Fibroblast of skin of left quadriceps (primary cell): ENCODE measurements at regions not wholly inside any gene's neighbourhood (a gene's known extent, or its start where the extent isn't known, plus 50 kb on each side); places are given as distances from the start of the nearest gene placed in this dataset.

Experiments
- DNase-seq, 2 experiments: peaks; one replicate each; pipeline ENCODE4 v3.0.0-alpha.2; 2013; ENCODE audit warnings: low read depth in 2 of 2

DNA sequence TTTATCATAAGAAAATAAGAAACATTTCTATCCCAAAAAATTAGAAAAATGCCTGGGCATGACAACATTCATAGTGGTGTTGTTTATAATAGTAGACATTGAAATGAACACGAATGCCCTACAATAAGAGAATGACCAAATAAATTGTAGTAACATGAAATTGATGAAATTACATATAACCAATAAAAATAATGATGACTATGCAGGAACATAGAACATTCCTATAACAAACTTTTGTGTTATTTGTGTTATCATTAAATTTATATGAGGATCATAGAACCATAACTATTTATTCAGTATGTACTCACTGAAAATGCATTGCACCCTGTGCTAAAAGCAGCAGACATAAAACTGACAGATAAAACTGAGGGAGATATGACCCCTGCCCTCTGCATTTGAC lies 399.7 kb downstream of the CBLN4 start:
- DNase-seq = no peak

DNA sequence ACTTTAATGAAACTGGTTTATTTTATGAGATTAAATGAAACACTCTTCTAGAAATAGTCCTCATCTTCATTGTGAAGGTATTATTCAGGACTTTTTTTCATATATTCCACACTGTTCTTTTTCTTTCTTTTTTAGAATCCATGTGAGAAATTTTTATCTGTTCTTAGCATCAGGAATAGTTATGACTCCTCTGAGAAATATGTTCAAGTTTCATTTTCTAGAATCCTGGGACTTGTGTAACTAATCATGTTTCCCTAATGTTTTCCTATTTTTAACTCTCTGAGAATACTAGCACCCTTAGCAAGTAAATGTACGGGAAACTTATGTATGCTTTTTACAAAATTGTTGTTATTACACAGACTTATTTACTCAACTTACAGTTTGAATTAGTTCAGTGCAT lies 407.8 kb downstream of the CBLN4 start:
- no peak for DNase-seq

DNA sequence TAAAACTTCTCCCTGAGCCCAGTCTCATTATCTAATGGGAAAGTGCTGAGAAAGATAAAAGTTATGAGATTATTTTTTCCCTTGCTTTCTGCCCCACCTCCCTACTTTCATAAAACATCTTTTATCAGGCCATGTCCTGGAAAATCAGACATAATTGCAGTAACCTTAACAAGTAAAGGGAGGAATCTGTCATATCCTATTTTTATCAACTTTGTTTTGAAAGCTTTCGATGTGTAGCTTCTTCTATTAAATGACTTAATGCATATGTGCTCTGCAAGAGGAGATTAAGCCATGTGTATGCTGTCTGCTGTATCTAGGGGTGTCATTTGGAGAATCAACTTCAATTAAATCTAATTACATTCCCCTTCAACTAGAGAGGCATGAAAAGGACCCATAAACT lies 408.9 kb downstream of the CBLN4 start:
- DNase-seq = no peak

DNA sequence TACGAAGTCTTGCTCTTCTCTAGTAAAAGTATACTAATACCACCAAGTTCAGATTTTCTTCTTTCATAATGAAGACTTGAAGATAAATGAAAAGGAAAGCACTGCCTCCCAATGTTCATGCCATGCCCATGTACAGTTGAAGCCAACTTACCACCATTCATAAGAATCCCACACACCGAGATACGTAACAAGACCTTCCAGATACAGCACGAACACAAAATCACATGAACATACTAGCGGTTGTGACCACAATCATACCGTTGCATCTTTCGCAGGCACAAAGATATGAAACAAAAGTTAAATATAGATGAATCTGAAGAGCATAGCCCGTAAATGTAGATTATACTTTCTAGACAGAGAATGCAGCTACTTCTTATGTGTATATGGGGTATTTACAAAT lies 412.5 kb downstream of the CBLN4 start:
- DNase-seq = no peak

DNA sequence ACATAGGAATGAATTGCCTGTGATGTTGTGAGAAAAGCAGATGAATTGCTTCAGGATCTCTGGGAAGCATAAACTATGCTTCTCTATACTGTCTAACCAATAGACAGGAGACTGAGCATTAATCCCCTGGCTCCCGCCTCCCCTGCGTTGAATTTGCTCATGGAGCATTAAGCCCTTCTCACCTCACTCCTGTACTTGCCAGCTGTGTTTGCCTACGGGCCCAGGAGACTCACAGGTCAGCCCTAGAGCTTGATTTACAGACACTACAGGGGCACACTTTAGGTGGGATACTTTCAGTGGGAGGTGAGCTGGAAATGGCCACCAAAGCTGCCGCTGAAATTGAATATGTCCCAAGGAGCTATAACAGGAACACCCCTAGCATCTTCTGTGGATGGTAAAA lies 418.7 kb downstream of the CBLN4 start:
- no peak for DNase-seq

DNA sequence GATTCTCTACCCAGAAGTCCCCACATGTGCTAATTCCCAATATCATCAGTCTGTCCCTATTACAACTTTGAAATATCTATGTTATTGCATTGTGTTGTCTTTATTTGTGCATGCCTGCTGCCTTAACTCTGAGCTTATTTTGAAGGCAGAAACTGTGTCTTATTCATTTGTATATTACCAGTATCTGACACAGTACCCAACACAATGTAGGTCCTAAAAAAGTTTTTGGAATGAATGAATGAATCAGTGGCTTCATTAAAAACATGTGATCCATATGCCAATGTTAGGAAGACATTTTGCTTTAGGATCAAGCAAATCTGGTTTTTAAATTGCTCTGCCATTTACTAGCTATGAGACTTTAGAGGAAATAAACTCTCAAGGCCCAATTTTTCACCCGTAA lies 420.4 kb downstream of the CBLN4 start:
- no peak for DNase-seq

DNA sequence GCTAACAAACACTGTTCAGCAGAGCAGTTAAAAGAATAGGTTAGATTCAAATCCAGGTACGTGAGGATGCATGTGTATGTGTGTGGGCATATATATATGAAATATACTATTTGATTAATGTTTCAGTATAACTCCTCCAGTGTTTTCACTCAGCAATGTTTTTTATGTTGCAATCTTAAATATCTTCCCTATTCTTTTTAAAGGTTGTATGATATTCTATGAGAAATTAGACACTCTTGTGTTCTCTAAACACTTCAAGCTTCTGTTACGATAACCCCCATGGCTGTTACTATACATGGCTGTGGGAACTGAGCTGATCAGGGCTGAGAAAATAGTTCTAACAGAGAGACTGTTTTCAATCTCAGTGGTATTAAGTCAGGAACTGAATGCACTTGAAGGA lies 421.0 kb downstream of the CBLN4 start:
- no peak for DNase-seq

DNA sequence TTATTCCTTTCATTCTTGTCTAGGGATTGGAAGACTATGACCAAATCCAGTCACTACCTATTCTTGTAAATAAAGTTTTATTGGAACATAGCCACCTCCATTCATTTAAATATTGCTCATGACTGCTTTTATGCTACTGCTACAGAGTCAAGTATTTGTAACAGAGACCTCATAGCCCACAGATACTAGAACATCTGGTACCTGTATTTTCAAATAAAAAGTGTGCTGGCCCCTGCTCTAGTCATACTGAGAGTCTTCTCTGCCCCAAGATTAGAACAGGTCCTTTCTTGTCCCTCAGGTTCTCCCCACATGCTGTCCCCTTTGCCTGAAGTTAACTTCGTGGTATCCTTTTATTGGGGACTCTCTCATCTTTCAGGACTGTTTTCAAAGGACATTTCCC lies 422.3 kb downstream of the CBLN4 start:
- no peak for DNase-seq

DNA sequence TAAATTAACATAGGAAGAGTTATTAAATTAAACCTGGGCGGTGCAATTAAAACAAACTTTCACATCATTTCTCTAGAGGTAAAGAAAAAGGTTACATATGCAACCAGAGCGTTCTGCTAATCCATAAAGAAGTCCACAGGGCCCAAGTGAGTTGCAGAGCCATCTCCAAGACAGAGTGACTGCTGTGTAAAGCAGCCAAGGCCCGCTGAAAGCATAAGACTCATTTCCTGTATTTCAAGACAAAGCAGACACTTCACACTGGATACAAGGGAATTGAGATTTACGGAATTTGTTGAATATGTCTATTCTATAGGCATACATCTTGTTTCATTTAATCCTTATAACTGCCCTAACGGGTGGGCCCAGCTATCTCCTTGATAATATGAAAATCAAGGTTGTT lies 422.8 kb downstream of the CBLN4 start:
- DNase-seq = no peak

DNA sequence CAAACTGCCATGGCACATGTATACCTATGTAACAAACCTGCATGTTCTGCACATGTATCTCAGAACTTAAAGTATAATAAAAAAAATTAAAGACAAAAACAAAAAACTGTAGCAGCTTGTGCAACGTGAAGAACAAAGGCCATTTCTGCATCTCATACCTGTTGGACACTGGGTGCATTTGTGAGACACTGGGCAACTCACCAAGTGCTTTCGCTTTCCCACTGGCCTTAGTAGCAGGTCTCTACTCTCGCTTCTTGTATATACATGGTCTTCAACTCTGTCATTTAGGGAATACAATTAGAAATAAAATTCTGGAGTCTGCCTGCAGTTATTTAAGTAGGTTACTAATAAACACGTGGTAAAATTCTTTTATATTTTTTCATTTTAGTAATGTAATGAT lies 423.8 kb downstream of the CBLN4 start:
- DNase-seq = no peak

DNA sequence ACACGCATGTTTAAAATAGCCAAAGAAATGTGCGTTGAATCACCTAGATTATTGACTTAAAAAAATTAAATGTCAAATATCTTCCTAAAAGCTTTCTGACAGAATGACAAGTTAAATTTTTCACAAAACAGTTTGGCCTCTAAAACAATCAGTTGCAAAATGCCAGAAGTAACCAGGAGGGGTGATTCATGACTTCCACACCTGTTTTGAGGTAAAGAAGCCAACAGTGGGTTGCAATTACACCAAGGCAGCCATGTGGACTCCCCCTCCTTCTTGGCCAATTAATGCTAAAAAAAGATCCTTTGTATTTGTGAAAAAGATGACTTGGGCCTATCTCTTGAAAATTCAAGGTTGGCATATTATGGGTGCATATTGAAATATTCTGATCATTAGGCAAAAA lies 424.8 kb downstream of the CBLN4 start:
- DNase-seq = no peak

DNA sequence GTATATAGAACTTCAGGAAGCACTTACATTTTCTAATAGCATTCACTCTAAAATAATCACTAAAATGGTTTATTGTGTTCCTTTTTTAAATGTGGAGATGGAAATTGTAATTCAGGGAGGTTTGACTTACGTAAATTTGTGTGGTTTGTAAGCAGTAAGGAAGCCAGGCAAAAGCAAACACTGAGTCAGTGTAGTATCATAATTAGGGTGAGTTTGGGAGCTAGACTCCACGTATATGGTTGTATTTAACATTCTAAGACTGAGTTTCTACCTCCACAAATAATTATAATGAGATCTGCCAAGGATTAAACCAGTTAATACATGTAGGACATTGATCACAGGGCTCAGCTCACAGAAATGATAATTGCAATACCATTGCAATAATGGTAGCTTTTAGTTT lies 425.5 kb downstream of the CBLN4 start:
- DNase-seq = no peak

DNA sequence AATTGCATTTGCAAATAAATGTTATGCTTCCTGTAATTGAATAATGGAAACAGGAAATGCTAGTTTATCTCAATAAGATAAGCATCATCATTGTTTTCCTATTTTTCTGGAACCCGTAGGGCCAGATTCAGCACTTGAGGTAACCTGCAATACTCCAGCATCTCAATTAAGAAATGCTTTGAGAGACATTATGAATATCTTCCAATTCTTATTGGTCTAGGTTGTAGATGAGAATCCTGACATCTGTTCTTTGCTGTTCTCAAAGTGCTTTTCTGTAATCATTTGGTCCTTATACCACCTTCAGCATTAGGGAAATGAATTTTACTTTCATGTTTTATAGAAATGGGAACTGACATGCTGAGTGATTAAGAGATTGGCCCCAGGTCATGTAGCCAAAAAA lies 428.3 kb downstream of the CBLN4 start:
- no peak for DNase-seq

DNA sequence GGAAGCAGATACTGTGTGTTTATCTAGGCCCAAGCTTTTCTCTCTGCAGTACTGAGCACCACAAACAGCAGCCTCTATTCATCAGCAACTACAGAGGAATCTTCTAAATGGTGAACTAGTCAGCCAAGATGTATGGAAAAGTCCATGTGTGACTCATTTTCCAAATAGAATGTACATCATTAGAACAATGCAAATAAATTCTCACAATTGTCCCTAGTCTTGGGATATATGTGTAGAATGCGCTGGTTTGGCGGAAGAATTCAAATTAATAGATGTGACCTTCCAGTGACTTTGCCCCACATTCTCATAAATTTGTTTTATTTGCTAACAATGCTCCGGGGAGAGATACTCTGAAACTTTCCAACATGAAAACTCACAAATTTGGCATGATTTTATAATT lies 436.2 kb downstream of the CBLN4 start:
- no peak for DNase-seq

DNA sequence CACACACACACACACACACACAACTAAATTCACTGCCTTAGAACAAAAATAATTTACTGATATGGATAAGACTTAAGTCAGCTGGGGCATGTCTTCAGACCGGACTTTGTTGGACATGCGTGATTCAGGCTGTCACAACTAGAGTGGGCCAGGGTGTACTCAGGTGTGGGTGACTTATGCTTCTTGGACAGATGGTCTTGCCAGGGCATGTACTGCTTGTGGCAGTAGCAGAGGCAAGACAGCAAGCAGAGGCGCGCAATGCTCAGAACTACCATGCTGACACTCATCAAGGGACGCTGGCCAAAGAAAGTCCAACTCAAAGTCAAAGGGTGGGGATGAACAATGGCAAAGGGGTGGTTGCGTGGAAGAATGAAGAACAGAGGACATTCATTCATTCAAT lies 437.5 kb downstream of the CBLN4 start:
- no peak for DNase-seq

DNA sequence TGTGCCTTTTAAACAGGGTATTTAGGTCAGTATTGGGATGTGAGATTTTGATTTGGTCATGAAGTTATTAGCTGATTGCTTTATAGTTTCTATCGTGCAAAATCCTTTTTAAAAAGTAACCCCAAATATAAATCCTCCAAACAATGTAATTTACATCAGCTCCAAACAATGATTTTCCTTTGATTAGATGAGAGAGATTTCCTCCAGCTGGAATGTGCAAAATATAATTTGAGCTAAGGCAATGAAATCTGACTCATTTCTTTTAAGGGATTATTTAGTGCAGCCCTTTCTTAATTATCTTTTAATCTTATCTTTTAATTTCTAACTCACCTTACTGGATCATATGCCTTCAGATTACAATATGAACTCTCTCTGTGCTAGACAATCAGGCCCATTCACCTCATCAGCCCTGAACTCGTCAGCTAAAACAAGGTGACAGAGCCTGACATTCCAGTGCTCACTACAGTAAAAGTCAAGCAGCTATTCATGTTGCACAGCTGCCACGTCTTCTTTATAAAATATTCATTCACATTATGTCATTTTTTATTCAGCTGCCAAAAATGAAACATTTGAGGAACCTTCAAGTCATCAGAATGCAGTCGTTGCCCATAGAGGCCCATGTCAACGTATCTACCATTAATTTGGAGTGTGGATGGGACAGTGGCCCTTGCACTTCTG lies 440.1 kb downstream of the CBLN4 start:
- no peak for DNase-seq

DNA sequence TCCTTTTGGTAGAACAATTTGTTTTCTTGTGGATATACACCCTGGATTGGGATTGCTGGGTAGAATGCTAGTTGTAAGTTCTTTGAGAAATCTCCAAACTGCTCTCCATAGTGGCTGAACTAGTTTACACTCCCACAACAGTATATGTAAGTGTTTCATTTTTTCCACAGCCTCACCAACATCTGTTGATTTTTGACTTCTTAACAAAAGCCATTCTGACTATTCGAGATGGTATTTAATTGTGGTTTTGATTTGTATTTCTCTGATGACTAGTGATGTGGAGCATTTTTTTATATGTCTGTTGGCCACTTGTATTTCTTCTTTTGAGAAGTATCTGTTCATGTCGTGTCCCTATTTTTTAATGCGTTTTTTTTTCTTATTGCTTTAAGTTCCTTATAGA lies 444.1 kb downstream of the CBLN4 start:
- DNase-seq = no peak

DNA sequence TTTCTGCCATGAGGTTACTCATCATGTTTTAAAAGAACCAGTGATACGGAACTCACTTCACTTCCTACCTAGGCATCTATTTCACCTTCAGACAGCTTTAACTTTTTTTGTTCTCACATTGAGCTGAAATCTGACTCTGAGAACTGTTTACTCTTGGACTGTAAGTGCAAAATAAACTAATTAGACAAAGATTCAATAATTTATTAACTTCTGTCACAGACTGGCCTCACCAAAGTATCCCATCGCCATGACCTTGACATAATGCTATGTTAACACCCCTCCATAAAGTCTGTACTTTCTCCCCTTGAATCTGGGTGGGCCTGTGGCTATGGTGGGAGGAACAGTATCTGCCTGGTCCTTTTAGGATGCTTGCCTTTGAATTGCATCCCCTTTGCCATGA lies 448.1 kb downstream of the CBLN4 start:
- no peak for DNase-seq

DNA sequence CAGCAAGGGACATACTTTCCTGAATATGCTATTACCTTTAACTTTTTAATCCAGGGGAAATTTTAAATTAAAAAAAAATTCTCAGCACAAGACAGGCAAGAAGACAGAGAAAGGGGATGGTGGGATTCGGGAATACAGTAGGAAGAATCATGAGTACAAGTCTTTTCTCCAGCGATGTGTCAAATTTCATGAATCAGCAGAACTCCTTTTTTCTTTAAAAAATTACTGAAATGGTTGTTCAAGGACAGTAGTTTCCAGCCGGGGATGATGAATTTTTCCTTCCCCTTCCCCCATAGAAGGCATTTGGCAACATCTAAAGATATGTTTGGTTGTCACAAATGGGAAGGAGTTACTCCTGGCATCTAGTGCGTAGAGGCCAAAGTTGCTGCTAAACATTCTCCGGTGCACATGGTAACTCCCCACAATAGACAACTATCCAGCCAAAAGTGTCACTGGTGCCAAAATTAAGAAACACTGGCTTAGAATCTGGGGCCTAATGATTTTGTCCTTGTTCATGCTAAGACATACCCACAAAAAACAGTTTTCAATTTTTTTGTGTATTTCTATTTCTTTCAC lies 450.2 kb downstream of the CBLN4 start:
- DNase-seq = no peak

DNA sequence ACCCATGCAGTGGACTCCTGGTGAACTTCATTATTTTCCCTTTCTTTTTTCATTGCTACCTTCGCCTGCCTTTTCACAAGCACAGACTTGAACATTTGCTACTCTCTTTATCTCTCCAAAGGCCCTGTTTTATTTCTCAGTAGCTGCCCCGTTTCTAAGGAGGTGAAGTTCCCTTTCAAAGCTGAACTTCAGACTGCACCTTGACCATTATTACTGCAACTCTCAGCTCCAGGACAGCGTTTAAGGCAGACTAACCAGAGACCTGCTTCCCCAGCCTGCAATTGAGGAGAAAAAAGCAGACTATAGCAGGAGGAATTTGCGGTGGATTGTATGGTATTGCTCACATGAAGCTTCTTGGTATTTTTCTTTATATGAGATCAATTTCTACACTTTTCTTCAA lies 460.7 kb downstream of the CBLN4 start:
- no peak for DNase-seq

DNA sequence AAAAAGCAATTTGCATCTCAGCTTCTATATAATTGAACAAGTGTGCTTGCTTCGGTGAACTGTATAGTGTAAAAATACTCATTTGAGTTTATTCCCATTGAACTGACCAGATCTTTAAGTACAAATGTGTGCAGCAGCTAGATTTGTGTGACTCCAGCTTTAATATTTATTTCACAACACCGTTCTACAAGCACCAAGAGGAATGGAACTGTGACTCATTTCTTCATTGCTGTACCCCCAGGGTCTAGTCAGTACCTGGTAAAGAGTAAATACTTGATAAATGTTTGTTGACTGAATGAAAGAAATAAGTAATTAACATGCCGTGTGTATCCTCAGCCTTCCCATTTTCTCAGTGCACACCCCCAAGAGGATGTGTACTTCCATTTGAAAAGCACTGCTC lies 464.8 kb downstream of the CBLN4 start:
- DNase-seq = no peak

DNA sequence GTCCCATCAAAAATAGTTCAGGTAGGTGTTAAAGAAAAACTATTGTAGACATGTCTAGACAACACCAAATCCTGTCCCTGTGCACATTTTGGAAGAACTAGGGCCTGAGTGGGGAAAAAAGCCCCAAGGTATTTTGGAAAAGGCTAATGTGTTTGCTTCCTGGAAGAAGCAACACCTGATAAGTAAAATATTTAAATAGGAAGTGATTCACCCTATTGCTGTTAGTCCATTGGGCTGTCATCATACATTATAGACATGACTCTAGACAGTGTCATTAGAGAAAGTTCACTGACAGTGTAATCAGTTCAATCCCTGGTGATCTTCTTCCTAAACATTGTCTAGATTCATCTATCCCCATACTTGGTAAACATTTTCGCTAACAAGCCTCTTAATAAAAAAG lies 465.3 kb downstream of the CBLN4 start:
- no peak for DNase-seq

DNA sequence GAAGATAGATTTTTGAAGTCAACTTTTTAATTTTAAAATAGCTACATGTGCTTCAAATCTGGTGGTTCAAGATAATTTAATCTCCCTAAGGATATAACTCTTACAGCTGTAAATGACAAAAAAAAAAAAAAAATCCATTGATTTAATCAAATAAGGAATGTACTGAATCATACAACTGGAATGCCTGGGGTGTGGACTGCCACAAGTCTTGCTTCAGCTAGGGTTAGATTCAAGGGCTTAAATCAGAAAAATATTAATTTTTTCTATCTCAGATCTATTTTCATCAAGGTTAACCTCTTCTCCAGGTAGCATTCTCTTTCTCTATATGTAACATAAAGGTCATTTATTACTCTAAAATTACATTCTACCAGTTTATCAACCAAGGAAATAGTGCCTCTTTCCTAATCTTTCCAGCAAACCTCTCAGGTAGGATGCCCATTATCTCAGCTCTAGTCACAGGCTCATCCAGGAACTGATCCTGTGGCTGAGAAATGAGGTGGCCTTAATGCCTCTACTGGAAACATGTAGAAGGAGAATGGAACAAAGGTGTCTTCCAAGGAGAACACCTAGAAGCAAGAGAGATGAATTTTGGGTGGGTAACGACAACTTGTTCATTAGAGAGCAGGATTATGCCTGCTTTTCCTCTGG lies 466.9 kb downstream of the CBLN4 start:
- DNase-seq = no peak

DNA sequence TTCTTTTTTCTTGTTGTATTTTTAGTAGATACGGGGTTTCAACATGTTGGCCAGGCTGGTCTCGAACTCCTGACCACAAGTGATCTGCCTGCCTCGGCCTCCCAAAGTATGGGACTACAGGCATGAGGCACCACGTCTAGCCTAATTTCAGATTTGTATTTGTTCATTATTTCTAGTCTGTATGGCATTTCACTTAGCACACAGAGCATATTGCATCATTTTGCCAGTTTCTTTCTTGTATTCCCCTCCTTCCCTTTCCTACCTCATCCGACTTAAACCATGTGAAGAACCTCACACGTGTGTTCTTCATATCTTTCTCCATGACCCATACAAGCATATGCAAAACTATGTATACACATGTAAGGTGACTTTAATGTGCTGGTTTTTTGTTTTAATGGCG lies 470.0 kb downstream of the CBLN4 start:
- DNase-seq = no peak
